Thyroid gland (tissue), 4 donors: ENCODE measurements at regions not wholly inside any gene's neighbourhood (a gene's known extent, or its start where the extent isn't known, plus 50 kb on each side); places are given as distances from the start of the nearest gene placed in this dataset.

Source experiments
- CTCF ChIP-seq, 6 experiments: fragments of 200-600 bp in 3 of 6; fragments of 450-650 bp in 3 of 6; sonication (generic) in 3 of 6; IDR thresholded peaks; one replicate each; pipeline ENCODE4 v1.5.1; 2016 to 2019; ENCODE audit warnings: antibody characterized with exemption in 6 of 6, mild to moderate bottlenecking in 2 of 6, inconsistent platforms in 1 of 6, moderate library complexity in 1 of 6
- POLR2A ChIP-seq, 2 donors: fragments of 450-650 bp; IDR thresholded peaks; one replicate each; pipeline ENCODE4 v1.6.1; 2017; ENCODE audit warnings: antibody characterized with exemption in 2 of 2, mild to moderate bottlenecking in 2 of 2, moderate library complexity in 1 of 2

- TF ChIP-seq POLR2A (IDR thresholded peaks at IDR 0.05) (no peak), CTCF (IDR thresholded peaks at IDR 0.05) (no peak)
These were observed 76.9 kb upstream of the PAPOLG start for GRCh38 chr2:60679036-60679780.
